Body of pancreas (tissue), 4 donors: ENCODE measurements at regions not wholly inside any gene's neighbourhood (a gene's known extent, or its start where the extent isn't known, plus 50 kb on each side); places are given as distances from the start of the nearest gene placed in this dataset.

Experiments
- ATAC-seq: fragments of 150-250 bp; one replicate; pipeline ENCODE4 v1.9.1; 2016
- DNase-seq, 4 donors: peaks; one replicate each; pipeline ENCODE4 v3.0.0-alpha.2; 2019
- H3K27ac ChIP-seq, 4 donors: fragments of 200-600 bp; sonication (generic); 1 replicate in 3 of 4; 2 replicates in 1 of 4; pipeline versions ENCODE4 v1.5.1 to v1.6.1; 2016 to 2019; ENCODE audit warnings: mild to moderate bottlenecking in 1 of 4, mixed read lengths in 1 of 4, moderate library complexity in 1 of 4
- H3K27me3 ChIP-seq, 2 donors: fragments of 200-600 bp; sonication (generic); one replicate each; pipeline ENCODE4 v1.6.0; 2016; ENCODE audit warnings: mild to moderate bottlenecking in 1 of 2
- H3K36me3 ChIP-seq, 2 donors: fragments of 200-600 bp; sonication (generic); replicated peaks in 1 of 2; 2 replicates each; pipeline ENCODE4 v1.5.1; 2016; ENCODE audit warnings: low read depth in 2 of 2; ENCODE audit not compliant: insufficient read depth in 1 of 2
- H3K4me1 ChIP-seq: fragments of 200-600 bp; sonication (generic); one replicate; pipeline ENCODE4 v1.6.0; 2016
- H3K4me3 ChIP-seq, 2 donors: fragments of 200-600 bp; sonication (generic); 1 replicate in 1 of 2; 2 replicates in 1 of 2; pipeline ENCODE4 v1.5.1; 2016 to 2019
- H3K9me3 ChIP-seq, 3 donors: fragments of 200-600 bp; sonication (generic); 1 replicate in 2 of 3; 2 replicates in 1 of 3; pipeline ENCODE4 v1.5.1; 2016
- POLR2A ChIP-seq, 3 donors: fragments of 450-650 bp; IDR thresholded peaks; one replicate each; pipeline ENCODE4 v1.6.1; 2016; ENCODE audit warnings: antibody characterized with exemption in 3 of 3, mild to moderate bottlenecking in 2 of 3
- WGBS, 2 donors: methylation state at CpG; one replicate each; pipeline ENCODE4 v1.1.5; 2017; 5-methylcytosine and 5-hydroxymethylcytosine counted together
- intact Hi-C: fragments of 100-400 bp; cut with DNase I; formaldehyde crosslinking; loops from one replicate; pipeline ENCODE4 v1.15.1; 2023
- TF ChIP-seq, protein P1 (sequence below), 7 experiments: fragments of 450-650 bp in 4 of 7; fragments of 200-600 bp in 3 of 7; sonication (generic) in 3 of 7; IDR thresholded peaks; one replicate each; pipeline ENCODE4 v1.5.1; 2016 to 2019; ENCODE audit warnings: antibody characterized with exemption in 7 of 7

DNA sequence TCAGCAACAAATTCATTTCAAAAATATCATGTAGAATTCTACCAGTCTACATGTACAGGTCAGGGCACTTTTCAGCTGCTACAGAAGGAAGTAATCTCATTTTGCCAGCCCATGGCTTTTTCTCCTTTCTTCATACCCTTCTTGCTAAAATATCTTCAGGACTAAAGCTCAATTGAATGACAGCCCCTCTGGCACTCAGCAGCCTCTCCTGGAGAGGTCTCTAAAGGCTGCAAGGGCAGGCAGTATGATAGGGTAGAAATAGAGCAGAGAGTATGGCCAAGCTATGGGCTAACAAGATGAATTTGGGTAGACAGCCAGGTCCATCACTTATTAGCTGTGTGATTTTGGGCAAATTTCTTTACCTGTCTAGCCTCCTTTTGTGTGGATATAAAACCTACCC lies 224.6 kb upstream of the RPL34 start:
- Histone ChIP-seq H3K27ac (no peak overlapping the region), H3K27me3 (no peaks in the 10 kb centered on the region), H3K4me3 (no peak overlapping the region), H3K9me3 (no peaks in the 10 kb centered on the region), H3K36me3 (no peaks in the 10 kb centered on the region), H3K4me1 (no peaks in the 10 kb centered on the region)
- TF ChIP-seq, protein P1, sequence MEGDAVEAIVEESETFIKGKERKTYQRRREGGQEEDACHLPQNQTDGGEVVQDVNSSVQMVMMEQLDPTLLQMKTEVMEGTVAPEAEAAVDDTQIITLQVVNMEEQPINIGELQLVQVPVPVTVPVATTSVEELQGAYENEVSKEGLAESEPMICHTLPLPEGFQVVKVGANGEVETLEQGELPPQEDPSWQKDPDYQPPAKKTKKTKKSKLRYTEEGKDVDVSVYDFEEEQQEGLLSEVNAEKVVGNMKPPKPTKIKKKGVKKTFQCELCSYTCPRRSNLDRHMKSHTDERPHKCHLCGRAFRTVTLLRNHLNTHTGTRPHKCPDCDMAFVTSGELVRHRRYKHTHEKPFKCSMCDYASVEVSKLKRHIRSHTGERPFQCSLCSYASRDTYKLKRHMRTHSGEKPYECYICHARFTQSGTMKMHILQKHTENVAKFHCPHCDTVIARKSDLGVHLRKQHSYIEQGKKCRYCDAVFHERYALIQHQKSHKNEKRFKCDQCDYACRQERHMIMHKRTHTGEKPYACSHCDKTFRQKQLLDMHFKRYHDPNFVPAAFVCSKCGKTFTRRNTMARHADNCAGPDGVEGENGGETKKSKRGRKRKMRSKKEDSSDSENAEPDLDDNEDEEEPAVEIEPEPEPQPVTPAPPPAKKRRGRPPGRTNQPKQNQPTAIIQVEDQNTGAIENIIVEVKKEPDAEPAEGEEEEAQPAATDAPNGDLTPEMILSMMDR (IDR thresholded peaks at IDR 0.05): no peak
- TF ChIP-seq POLR2A (IDR thresholded peaks at IDR 0.05): no peak
- intact Hi-C loops: no loop called here
- ATAC-seq (no peak), DNase-seq (no peak)

DNA sequence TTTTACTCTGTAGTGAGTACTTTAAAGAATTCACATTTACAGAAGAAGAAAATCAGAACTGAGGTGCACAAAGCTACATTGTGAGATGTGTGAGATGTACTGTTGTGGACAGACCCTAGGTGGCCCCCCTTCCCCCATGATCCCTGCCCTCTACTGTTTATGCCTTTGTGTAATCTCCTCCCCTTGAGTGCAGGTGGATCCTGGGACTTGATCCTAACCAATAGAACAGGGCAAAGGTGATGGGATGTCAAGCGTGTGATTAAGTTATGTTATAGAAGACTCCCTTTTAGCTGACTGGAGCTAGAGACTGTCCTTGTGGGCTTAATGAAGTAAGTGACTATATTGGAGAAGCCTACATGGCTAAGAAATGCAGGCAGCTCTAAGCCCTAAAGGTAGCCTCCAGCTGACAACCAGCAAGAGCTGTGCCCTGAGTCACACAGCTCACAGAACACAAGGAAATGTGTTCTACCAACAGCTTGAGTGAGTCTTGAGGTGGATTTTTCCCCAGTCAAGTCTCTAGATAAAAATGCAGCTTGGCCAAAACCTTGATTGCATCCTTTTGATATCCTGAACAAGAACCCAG lies 225.2 kb upstream of the LEF1 start:
- H3K27ac ChIP-seq: no peak overlapping the region
- TF ChIP-seq, protein P1 (IDR thresholded peaks at IDR 0.05): no peak
- no peak for TF ChIP-seq POLR2A (IDR thresholded peaks at IDR 0.05)
- no peaks in the 10 kb centered on the region for H3K9me3 ChIP-seq
- H3K4me1 ChIP-seq: no peaks in the 10 kb centered on the region
- H3K36me3 ChIP-seq: no peaks in the 10 kb centered on the region
- WGBS, 2 donors: 62 to 67% methylated on average over 1 of the region's 1 CpG
- H3K4me3 ChIP-seq: no peak overlapping the region
- DNase-seq: no peak
- no peaks in the 10 kb centered on the region for H3K27me3 ChIP-seq
- ATAC-seq: no peak
- intact Hi-C loops: no loop called here

DNA sequence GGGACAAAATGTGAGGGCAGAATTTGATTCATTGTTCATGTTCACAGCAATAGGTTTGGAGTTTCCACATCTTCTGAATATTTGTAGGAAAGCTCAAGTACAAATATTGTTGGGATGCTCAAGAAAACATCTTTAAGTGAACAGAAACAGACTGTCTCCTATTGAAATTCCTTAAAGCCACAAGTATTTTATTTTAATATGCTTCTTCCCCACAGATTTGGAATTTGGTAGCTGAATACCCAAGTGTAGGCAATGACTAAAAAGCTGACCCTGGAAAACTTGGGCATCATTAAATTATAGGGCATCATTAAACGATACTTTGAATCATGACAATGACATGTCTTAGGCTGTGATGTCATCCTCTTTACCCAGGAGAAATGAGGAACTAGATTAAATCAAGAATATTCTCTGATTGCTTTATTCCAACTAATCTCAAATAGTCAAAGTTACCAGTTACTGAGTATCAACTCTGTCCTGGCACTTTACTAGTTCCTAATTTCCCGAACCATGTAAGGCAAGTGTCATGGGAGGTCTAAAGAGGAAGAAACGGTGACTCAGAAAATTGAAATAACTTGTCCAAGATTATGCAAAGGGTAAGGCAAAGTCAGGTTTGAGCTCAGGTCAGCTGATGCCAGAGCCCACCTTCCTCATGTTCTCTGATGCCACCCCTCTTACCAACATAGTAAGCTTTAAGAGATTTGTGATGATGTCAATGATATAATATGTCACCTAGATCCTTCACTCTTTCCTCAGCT lies 223.1 kb upstream of the LEF1 start:
- Histone ChIP-seq H3K4me3 (no peak overlapping the region), H3K27ac (no peak overlapping the region), H3K4me1 (no peaks in the 10 kb centered on the region), H3K27me3 (no peaks in the 10 kb centered on the region), H3K36me3 (no peaks in the 10 kb centered on the region), H3K9me3 (no peaks in the 10 kb centered on the region)
- intact Hi-C loops: no loop called here
- no peak for TF ChIP-seq POLR2A (IDR thresholded peaks at IDR 0.05)
- TF ChIP-seq, protein P1 (IDR thresholded peaks at IDR 0.05): no peak
- WGBS, 2 donors: 71 to 82% methylated on average over 3 of the region's 3 CpGs
- no peak for DNase-seq
- ATAC-seq: no peak

DNA sequence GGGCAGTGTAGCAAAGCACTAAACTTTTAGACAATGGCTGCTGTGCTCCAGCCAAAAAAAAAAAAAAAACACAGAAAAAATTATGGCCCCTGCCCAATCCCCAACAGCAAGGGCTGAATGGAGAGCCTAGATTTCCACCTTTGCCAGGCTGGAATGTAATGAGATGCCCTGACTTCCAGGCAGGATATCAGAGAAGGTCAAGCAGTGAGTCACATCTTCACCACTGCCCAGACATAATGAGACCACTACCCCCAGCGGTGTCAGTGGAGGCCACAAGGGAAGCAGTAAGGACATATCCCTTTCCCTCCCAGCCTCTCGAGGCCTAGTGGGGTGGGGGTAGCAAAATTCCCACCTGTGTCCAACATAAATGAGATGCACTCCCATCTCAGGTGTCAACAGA lies 216.3 kb upstream of the LEF1 start:
- 71 to 83% methylated on average over 2 of the region's 2 CpGs for WGBS, 2 donors
- intact Hi-C loops: no loop called here
- TF ChIP-seq, protein P1 (IDR thresholded peaks at IDR 0.05): no peak
- no peak for TF ChIP-seq POLR2A (IDR thresholded peaks at IDR 0.05)
- H3K4me3 ChIP-seq: no peak overlapping the region
- no peak for ATAC-seq
- no peaks in the 10 kb centered on the region for H3K27me3 ChIP-seq
- no peaks in the 10 kb centered on the region for H3K9me3 ChIP-seq
- no peak for DNase-seq
- no peaks in the 10 kb centered on the region for H3K4me1 ChIP-seq
- H3K36me3 ChIP-seq: no peaks in the 10 kb centered on the region
- H3K27ac ChIP-seq: no peak overlapping the region

DNA sequence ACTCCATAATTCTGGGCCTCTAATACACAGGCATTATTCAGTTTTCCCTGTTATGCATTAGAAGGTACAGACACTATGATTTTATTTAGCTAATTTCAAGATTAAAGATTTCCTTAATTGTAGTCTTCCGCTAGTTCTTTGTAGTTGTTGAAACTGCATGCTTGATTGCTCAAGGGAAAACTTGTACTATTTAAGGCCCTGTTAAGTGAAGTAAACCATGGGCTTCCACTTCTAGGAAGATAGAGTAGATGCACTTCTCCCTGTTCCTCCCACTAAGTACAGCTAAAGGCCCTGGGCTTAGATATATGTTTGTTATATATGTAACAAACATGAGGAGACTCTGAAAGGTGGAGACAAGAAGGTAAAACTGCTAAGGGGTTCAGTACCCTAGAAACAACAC lies 215.8 kb upstream of the LEF1 start:
- H3K4me3 ChIP-seq: no peak overlapping the region
- no peaks in the 10 kb centered on the region for H3K27me3 ChIP-seq

More for the DNA sequence above, 215.8 kb upstream of the LEF1 start:
- Histone ChIP-seq H3K36me3 (no peaks in the 10 kb centered on the region), H3K27ac (no peak overlapping the region), H3K4me1 (no peaks in the 10 kb centered on the region), H3K9me3 (no peaks in the 10 kb centered on the region)
- intact Hi-C loops: no loop called here
- WGBS, 2 donors: 84 to 100% methylated on average over 1 of the region's 1 CpG
- TF ChIP-seq, protein P1 (IDR thresholded peaks at IDR 0.05): no peak
- TF ChIP-seq POLR2A (IDR thresholded peaks at IDR 0.05): no peak
- no peak for DNase-seq
- no peak for ATAC-seq
